ENCODE measurements at regions not wholly inside any gene's neighbourhood (a gene's known extent, or its start where the extent isn't known, plus 50 kb on each side); places are given as distances from the start of the nearest gene placed in this dataset.

DNA sequence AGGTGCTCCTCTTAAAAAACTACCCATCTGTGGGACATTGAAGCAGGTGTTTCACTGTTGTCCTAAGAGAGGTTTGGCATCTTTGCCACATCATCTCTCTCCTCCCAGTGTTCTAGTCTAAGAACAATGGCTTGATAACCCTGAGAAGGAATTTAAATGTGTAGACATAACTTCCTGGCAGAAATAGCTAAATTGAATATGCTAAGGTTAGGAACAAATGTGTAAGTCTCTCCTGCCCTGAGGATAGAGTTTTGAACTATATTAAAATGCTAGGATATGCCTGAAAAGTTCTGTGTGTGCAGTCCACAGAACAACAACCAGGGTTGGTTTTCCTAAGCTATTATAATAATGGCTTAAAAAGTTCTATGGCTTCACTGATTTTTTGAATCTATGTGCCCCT lies 106.6 kb downstream of the LRRC70 start:
- TF ChIP-seq, protein P1, sequence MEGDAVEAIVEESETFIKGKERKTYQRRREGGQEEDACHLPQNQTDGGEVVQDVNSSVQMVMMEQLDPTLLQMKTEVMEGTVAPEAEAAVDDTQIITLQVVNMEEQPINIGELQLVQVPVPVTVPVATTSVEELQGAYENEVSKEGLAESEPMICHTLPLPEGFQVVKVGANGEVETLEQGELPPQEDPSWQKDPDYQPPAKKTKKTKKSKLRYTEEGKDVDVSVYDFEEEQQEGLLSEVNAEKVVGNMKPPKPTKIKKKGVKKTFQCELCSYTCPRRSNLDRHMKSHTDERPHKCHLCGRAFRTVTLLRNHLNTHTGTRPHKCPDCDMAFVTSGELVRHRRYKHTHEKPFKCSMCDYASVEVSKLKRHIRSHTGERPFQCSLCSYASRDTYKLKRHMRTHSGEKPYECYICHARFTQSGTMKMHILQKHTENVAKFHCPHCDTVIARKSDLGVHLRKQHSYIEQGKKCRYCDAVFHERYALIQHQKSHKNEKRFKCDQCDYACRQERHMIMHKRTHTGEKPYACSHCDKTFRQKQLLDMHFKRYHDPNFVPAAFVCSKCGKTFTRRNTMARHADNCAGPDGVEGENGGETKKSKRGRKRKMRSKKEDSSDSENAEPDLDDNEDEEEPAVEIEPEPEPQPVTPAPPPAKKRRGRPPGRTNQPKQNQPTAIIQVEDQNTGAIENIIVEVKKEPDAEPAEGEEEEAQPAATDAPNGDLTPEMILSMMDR (IDR thresholded peaks at IDR 0.05; ENCODE audit: control extremely low read depth, extremely low read depth, low read depth, missing control alignments): no peak
- ChIA-PET CTCF (interaction anchor here (0.9 kb wide), 1 partner anchor 93 kb away, joined by 3 read pairs; no protein-coding TSS in a partner anchor), POLR2A (no interaction called here)
- DNase-seq (ENCODE audit: extremely low spot score): no peak

DNA sequence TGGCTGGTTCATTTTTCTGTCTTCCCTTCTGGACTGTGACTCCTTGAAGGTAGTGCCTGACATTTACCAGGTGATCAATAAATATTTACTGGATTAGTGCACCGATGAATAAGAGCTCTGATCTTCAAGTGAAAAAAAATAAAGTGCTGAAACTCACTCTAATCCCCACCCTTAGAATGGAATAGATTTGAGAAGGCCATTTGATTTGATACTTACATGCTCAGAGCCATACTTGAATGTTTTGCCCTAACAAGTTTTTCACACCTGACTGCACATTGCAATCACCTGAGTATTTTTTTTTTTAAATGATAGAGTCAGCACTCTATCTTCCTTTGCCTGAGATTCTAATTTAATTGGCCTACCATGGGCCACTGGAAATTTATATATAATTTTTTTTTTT lies 105.7 kb downstream of the LRRC70 start:
- TF ChIP-seq, protein P1 (IDR thresholded peaks at IDR 0.05; ENCODE audit: control extremely low read depth, extremely low read depth, low read depth, missing control alignments): no peak
- ChIA-PET POLR2A (no interaction called here), CTCF (interaction anchor here (0.9 kb wide), 1 partner anchor 94 kb away, joined by 3 read pairs; no protein-coding TSS in a partner anchor)
- DNase-seq (ENCODE audit: extremely low spot score): no peak

DNA sequence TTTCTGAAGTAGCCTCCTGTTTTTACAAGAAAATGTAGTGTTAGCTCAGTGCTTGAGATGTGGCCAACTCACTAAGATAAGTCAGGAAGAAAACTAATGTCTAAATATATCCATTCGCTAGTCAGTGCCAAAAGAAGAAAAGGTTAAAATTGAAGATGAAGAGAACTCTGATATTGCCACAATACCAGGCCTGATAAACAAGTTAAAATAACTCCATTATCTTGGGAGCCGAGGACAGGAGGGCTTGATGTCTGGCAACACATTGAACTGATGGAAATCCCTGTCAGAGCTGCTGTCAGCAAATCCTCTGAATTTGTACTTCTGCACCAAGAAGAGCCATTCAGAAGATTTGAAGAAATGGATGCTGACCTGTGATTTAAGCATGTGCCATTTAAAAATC lies 103.4 kb downstream of the LRRC70 start:
- TF ChIP-seq, protein P1 (IDR thresholded peaks at IDR 0.05; ENCODE audit: control extremely low read depth, extremely low read depth, low read depth, missing control alignments): no peak
- no peak for DNase-seq (ENCODE audit: extremely low spot score)
- CTCF ChIA-PET: interaction anchor here (1.1 kb wide), 2 partner anchors 11 to 22 kb away, joined by 4 read pairs; no protein-coding TSS in a partner anchor
- POLR2A ChIA-PET: no interaction called here

DNA sequence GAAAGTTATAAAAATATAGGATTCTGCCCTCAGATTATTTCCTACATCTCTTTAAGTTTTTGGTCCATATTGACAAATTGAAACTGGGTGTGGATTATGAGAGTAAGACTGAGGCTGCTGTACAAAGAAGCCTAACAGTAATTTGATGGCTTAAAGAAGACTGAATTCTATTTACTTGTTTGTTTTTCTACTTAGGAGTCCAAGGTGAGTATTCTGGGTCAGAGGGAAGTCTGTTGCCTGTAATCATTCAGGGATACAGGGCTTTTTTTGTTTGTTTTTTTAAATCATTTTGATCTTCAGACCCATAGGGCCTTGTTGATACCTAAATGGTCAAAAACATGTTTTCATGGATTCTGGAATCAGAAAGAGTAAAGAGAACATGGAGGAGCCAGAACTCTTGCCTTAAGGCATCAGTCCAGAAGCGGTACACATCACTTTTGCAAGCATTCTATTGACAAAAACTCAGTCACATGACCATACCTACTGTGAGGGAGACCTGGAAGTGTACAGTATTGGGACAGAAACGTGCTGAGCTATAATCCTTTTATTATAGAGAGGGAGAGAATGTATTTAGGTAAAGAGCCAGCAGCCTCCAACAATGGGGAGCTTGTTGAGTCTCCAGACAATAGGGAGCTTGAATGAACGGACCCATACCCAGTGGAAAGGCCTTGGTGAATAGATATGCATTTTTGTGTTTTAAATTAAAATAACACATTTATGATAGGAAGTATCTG lies 102.7 kb downstream of the LRRC70 start:
- TF ChIP-seq, protein P1 (IDR thresholded peaks at IDR 0.05; ENCODE audit: control extremely low read depth, extremely low read depth, low read depth, missing control alignments): no peak
- ChIA-PET POLR2A (no interaction called here), CTCF (interaction anchor here (1.1 kb wide), 1 partner anchor 12 kb away, joined by 4 read pairs; no protein-coding TSS in a partner anchor)
- DNase-seq (ENCODE audit: extremely low spot score): no peak

DNA sequence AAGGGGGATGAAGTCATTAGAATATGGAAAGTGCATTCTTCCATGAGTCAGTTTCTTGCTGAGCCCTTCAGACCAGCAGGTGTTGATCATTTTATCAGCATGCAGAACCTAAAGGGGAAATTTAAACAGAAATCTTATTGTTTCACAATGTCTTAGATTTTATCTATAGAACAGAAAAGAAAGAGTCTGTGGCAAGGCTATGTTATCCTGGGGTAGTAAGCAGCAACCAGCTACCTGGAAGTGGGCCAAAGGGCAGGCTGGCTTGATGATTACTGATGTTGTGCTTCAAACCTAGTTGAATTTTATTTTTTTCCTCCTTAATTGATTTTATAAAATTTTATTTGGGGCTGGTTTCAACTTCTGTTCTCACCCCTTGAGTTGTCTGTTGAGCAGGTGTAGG lies 101.5 kb downstream of the LRRC70 start:
- TF ChIP-seq, protein P1 (IDR thresholded peaks at IDR 0.05; ENCODE audit: control extremely low read depth, extremely low read depth, low read depth, missing control alignments): no peak
- no peak for DNase-seq (ENCODE audit: extremely low spot score)
- ChIA-PET CTCF (no interaction called here), POLR2A (no interaction called here)
